ENCODE measurements at regions not wholly inside any gene's neighbourhood (a gene's known extent, or its start where the extent isn't known, plus 50 kb on each side); places are given as distances from the start of the nearest gene placed in this dataset.

GRCh38 chr5:107325866-107326265 lies 344.9 kb downstream of the EFNA5 start:
- Mint-ChIP-seq H3K4me1 (no peaks in the 10 kb centered on the region), H3K4me3 (no peak overlapping the region), H3K27ac (no peak overlapping the region), H3K36me3 (ENCODE audit: low read depth) (no peaks in the 10 kb centered on the region), H3K27me3 (no peaks in the 10 kb centered on the region), H3K9me3 (no peaks in the 10 kb centered on the region)
- ATAC-seq, result no peak
- DNase-seq, result no peak

GRCh38 chr5:107324809-107325208 lies 345.9 kb downstream of the EFNA5 start:
- Mint-ChIP-seq H3K4me1 (no peaks in the 10 kb centered on the region), H3K4me3 (no peak overlapping the region), H3K27me3 (no peaks in the 10 kb centered on the region), H3K36me3 (ENCODE audit: low read depth) (no peaks in the 10 kb centered on the region), H3K27ac (no peak overlapping the region), H3K9me3 (no peaks in the 10 kb centered on the region)
- ATAC-seq, result no peak
- DNase-seq, result no peak

GRCh38 chr5:107324071-107324470 lies 346.7 kb downstream of the EFNA5 start:
- Mint-ChIP-seq H3K4me1 (no peaks in the 10 kb centered on the region), H3K27me3 (no peaks in the 10 kb centered on the region), H3K36me3 (ENCODE audit: low read depth) (no peaks in the 10 kb centered on the region), H3K9me3 (no peaks in the 10 kb centered on the region), H3K27ac (no peak overlapping the region), H3K4me3 (no peak overlapping the region)
- DNase-seq, result no peak
- no peak for ATAC-seq

GRCh38 chr5:107323536-107323935 lies 347.2 kb downstream of the EFNA5 start:
- Mint-ChIP-seq H3K4me1 (no peaks in the 10 kb centered on the region), H3K4me3 (no peak overlapping the region), H3K27ac (no peak overlapping the region), H3K27me3 (no peaks in the 10 kb centered on the region), H3K36me3 (ENCODE audit: low read depth) (no peaks in the 10 kb centered on the region), H3K9me3 (no peaks in the 10 kb centered on the region)
- no peak for ATAC-seq
- DNase-seq, result no peak

- no peaks in the 10 kb centered on the region for H3K27me3 Mint-ChIP-seq
- DNase-seq (no peak), ATAC-seq (no peak)
Measured at GRCh38 chr5:107322936-107323335, 347.8 kb downstream of the EFNA5 start.

GRCh38 chr5:107321906-107322305 lies 348.8 kb downstream of the EFNA5 start:
- Mint-ChIP-seq H3K9me3 (no peaks in the 10 kb centered on the region), H3K36me3 (ENCODE audit: low read depth) (no peaks in the 10 kb centered on the region), H3K27me3 (no peaks in the 10 kb centered on the region), H3K27ac (no peak overlapping the region), H3K4me1 (no peaks in the 10 kb centered on the region), H3K4me3 (no peak overlapping the region)
- no peak for ATAC-seq
- DNase-seq, result no peak

More at GRCh38 chr5:107322936-107323335, 347.8 kb downstream of the EFNA5 start:
- Mint-ChIP-seq H3K27ac (no peak overlapping the region), H3K9me3 (no peaks in the 10 kb centered on the region), H3K4me1 (no peaks in the 10 kb centered on the region), H3K36me3 (ENCODE audit: low read depth) (no peaks in the 10 kb centered on the region), H3K4me3 (no peak overlapping the region)

- no peaks in the 10 kb centered on the region for H3K9me3 Mint-ChIP-seq
- no peaks in the 10 kb centered on the region for H3K36me3 Mint-ChIP-seq (ENCODE audit: low read depth)
- H3K27me3 Mint-ChIP-seq, result peaks cover under 1% of the 10 kb centered on the region
- H3K4me3 Mint-ChIP-seq, result no peak overlapping the region
- DNase-seq (no peak), ATAC-seq (no peak)
- H3K27ac Mint-ChIP-seq, result no peak overlapping the region
- H3K4me1 Mint-ChIP-seq, result no peaks in the 10 kb centered on the region
Measured at GRCh38 chr5:107320846-107321245, 349.9 kb downstream of the EFNA5 start.

- H3K27me3 Mint-ChIP-seq, result peaks cover 3% of the 10 kb centered on the region
- no peak overlapping the region for H3K27ac Mint-ChIP-seq
- H3K36me3 Mint-ChIP-seq (ENCODE audit: low read depth), result no peaks in the 10 kb centered on the region
- no peaks in the 10 kb centered on the region for H3K9me3 Mint-ChIP-seq
- ATAC-seq, result no peak
- H3K4me1 Mint-ChIP-seq, result no peaks in the 10 kb centered on the region
- H3K4me3 Mint-ChIP-seq, result no peak overlapping the region
- no peak for DNase-seq
Measured at GRCh38 chr5:107320376-107320775, 350.4 kb downstream of the EFNA5 start.

GRCh38 chr5:107319901-107320300 lies 350.8 kb downstream of the EFNA5 start:
- Mint-ChIP-seq H3K4me1 (no peaks in the 10 kb centered on the region), H3K36me3 (ENCODE audit: low read depth) (no peaks in the 10 kb centered on the region), H3K9me3 (no peaks in the 10 kb centered on the region), H3K27ac (no peak overlapping the region), H3K4me3 (no peak overlapping the region), H3K27me3 (peaks cover 3% of the 10 kb centered on the region)
- DNase-seq, result no peak
- no peak for ATAC-seq

GRCh38 chr5:107314330-107314729 lies 356.4 kb downstream of the EFNA5 start:
- Mint-ChIP-seq H3K27me3 (peaks cover 3% of the 10 kb centered on the region), H3K4me3 (no peak overlapping the region), H3K4me1 (no peaks in the 10 kb centered on the region), H3K36me3 (ENCODE audit: low read depth) (no peaks in the 10 kb centered on the region), H3K27ac (no peak overlapping the region), H3K9me3 (no peaks in the 10 kb centered on the region)
- no peak for DNase-seq
- no peak for ATAC-seq

- no peak overlapping the region for H3K4me3 Mint-ChIP-seq
- no peaks in the 10 kb centered on the region for H3K4me1 Mint-ChIP-seq
- no peak for DNase-seq
- H3K9me3 Mint-ChIP-seq, result no peaks in the 10 kb centered on the region
- no peaks in the 10 kb centered on the region for H3K36me3 Mint-ChIP-seq (ENCODE audit: low read depth)
- ATAC-seq, result no peak
- no peak overlapping the region for H3K27ac Mint-ChIP-seq
- peaks cover 3% of the 10 kb centered on the region for H3K27me3 Mint-ChIP-seq
Measured at GRCh38 chr5:107313921-107314320, 356.8 kb downstream of the EFNA5 start.

GRCh38 chr5:107313098-107313497 lies 357.6 kb downstream of the EFNA5 start:
- H3K36me3 Mint-ChIP-seq (ENCODE audit: low read depth), result no peaks in the 10 kb centered on the region
- ATAC-seq, result no peak
- DNase-seq, result no peak
- no peak overlapping the region for H3K4me3 Mint-ChIP-seq
- H3K4me1 Mint-ChIP-seq, result no peaks in the 10 kb centered on the region
- H3K9me3 Mint-ChIP-seq, result no peaks in the 10 kb centered on the region
- H3K27me3 Mint-ChIP-seq, result peaks cover 3% of the 10 kb centered on the region
- H3K27ac Mint-ChIP-seq, result no peak overlapping the region

GRCh38 chr5:107310181-107310580 lies 360.6 kb downstream of the EFNA5 start:
- ATAC-seq, result no peak
- Mint-ChIP-seq H3K36me3 (ENCODE audit: low read depth) (no peaks in the 10 kb centered on the region), H3K4me1 (no peaks in the 10 kb centered on the region), H3K4me3 (no peak overlapping the region), H3K9me3 (no peaks in the 10 kb centered on the region), H3K27me3 (no peaks in the 10 kb centered on the region), H3K27ac (no peak overlapping the region)
- no peak for DNase-seq

GRCh38 chr5:107306594-107306993 lies 364.1 kb downstream of the EFNA5 start:
- H3K4me1 Mint-ChIP-seq, result no peaks in the 10 kb centered on the region
- no peak overlapping the region for H3K27ac Mint-ChIP-seq
- ATAC-seq (no peak), DNase-seq (no peak)
- H3K27me3 Mint-ChIP-seq, result no peaks in the 10 kb centered on the region
- H3K4me3 Mint-ChIP-seq, result no peak overlapping the region
- no peaks in the 10 kb centered on the region for H3K9me3 Mint-ChIP-seq
- H3K36me3 Mint-ChIP-seq (ENCODE audit: low read depth), result no peaks in the 10 kb centered on the region

- Mint-ChIP-seq H3K36me3 (ENCODE audit: low read depth) (no peaks in the 10 kb centered on the region), H3K9me3 (no peaks in the 10 kb centered on the region), H3K4me1 (no peaks in the 10 kb centered on the region), H3K27me3 (no peaks in the 10 kb centered on the region), H3K4me3 (no peak overlapping the region), H3K27ac (no peak overlapping the region)
- DNase-seq (no peak), ATAC-seq (no peak)
Measured at GRCh38 chr5:107306002-107306401, 364.7 kb downstream of the EFNA5 start.

GRCh38 chr5:107304684-107305083 lies 366.1 kb downstream of the EFNA5 start:
- Mint-ChIP-seq H3K36me3 (ENCODE audit: low read depth) (no peaks in the 10 kb centered on the region), H3K27me3 (no peaks in the 10 kb centered on the region), H3K4me1 (no peaks in the 10 kb centered on the region), H3K9me3 (no peaks in the 10 kb centered on the region), H3K27ac (no peak overlapping the region), H3K4me3 (no peak overlapping the region)
- ATAC-seq, result no peak
- DNase-seq, result no peak

Measured in activated naive CD8-positive, alpha-beta T cell treated with anti-CD3 and anti-CD28 coated beads, Interleukin-2, amount 50 U/mL, for 24 hours (primary cell).